Non-pigmented ciliary epithelial cell (primary cell): ENCODE measurements at regions not wholly inside any gene's neighbourhood (a gene's known extent, or its start where the extent isn't known, plus 50 kb on each side); places are given as distances from the start of the nearest gene placed in this dataset.

Experiments
- DNase-seq: peaks from one replicate; pipeline ENCODE4 v3.0.0-alpha.2; 2010; ENCODE audit warnings: low read depth

- no peak for DNase-seq
Observed at GRCh38 chr3:181075098-181075497, 85.6 kb upstream of the DNAJC19 start.

GRCh38 chr3:181066143-181067087 lies 76.9 kb upstream of the DNAJC19 start:
- DNase-seq: no peak

GRCh38 chr3:181056136-181056732 lies 66.7 kb upstream of the DNAJC19 start:
- no peak for DNase-seq

GRCh38 chr3:181054538-181054937 lies 65.0 kb upstream of the DNAJC19 start:
- no peak for DNase-seq

DNA sequence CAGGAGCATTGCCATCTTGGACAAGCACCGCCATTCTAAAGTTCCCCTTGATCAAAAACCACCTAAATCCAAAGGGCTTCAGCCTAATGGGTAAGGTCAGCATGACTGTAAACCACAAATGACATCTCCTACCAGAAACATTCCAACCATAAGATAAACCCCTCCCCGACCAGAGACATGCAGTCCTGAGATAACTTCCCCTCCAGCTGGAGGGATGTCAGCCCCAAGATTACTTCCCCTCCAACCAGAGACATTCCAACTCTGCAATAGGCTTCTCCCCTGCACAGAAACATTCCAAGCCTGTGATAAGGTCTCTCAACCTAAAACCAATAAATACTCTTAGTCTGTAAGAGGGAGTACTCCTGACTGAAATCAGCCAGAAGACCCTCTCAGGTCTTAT lies 62.7 kb upstream of the DNAJC19 start:
- DNase-seq: peak; percentile 19

GRCh38 chr3:181050738-181051137 lies 61.2 kb upstream of the DNAJC19 start:
- no peak for DNase-seq

- DNase-seq: no peak
Observed at GRCh38 chr3:181040030-181040429, 50.5 kb upstream of the DNAJC19 start.
